GM12878 (cell line): ENCODE measurements at regions not wholly inside any gene's neighbourhood (a gene's known extent, or its start where the extent isn't known, plus 50 kb on each side); places are given as distances from the start of the nearest gene placed in this dataset.

ENCODE experiments used
- ATAC-seq: fragments of 200-7000 bp; cut with Tn5 transposase; 3 replicates; pipeline ENCODE4 v1.9.1; 2020; ENCODE audit warnings: mild to moderate bottlenecking, moderate library complexity
- BruUV-seq: library from RNA; stranded (reverse); fragments of 400-500 nt; replicated peaks from 2 replicates; lab custom pipeline; 2021; lab: Mats Ljungman, UMichigan
- CTCF ChIA-PET: fragments of 300-600 bp; sonication (Branson Sonifier 250); formaldehyde crosslinking; extraction: SDS; loops from one replicate; lab custom pipeline; 2021; ENCODE audit warnings: inconsistent platforms; lab: Yijun Ruan, JAX
- POLR2A ChIA-PET: fragments of 350-600 bp; formaldehyde crosslinking; extraction: SDS; loops from one replicate; lab custom pipeline; 2021; ENCODE audit warnings: inconsistent platforms; lab: Charles Lee
- RAD21 ChIA-PET: fragments of 300-600 bp; sonication (Branson Sonifier 250); formaldehyde crosslinking; loops from one replicate; lab custom pipeline; 2023; ENCODE audit warnings: antibody characterized with exemption; ENCODE audit not compliant: unreplicated experiment; lab: Charles Lee
- SMC1A ChIA-PET: fragments of 300-600 bp; sonication (Branson Sonifier 250); formaldehyde crosslinking; loops from one replicate; lab custom pipeline; 2023; ENCODE audit not compliant: unreplicated experiment, uncharacterized antibody; lab: Charles Lee
- DNase-seq: peaks from one replicate; pipeline ENCODE4 v3.0.0-alpha.2; 2011; ENCODE audit warnings: low read depth, low spot score
- FAIRE-seq: peaks from 3 replicates; lab custom pipeline; 2011; peaks lifted over from hg19 to GRCh38; lab: Jason Lieb, UNC
- H2AFZ ChIP-seq: 2 replicates; pipeline ENCODE4 v1.6.0; 2011; ENCODE audit warnings: low read depth, low read length, control low read depth; ENCODE audit not compliant: control insufficient read depth
- H3K27ac ChIP-seq: 2 replicates; pipeline ENCODE4 v1.5.1; 2011; ENCODE audit warnings: control low read depth; ENCODE audit not compliant: control insufficient read depth, insufficient read depth
- H3K27me3 ChIP-seq, 2 experiments: replicated peaks in 1 of 2; 2 replicates each; pipeline versions ENCODE4 v1.6.0 to v1.6.1; 2011; ENCODE audit warnings: low read length in 1 of 2; ENCODE audit not compliant: control insufficient read depth in 2 of 2, insufficient read depth in 2 of 2
- H3K36me3 ChIP-seq, 2 experiments: 2 replicates each; pipeline ENCODE4 v1.5.1; 2011; ENCODE audit warnings: low read length in 1 of 2; ENCODE audit not compliant: control insufficient read depth in 2 of 2, insufficient read depth in 2 of 2
- H3K4me1 ChIP-seq: 2 replicates; pipeline ENCODE4 v1.6.1; 2011; ENCODE audit warnings: mild to moderate bottlenecking, low read length, moderate library complexity, mixed read lengths; ENCODE audit not compliant: control insufficient read depth, insufficient read depth
- H3K4me2 ChIP-seq: 2 replicates; pipeline ENCODE4 v1.6.0; 2011; ENCODE audit warnings: control low read depth; ENCODE audit not compliant: control insufficient read depth, insufficient read depth
- H3K4me3 ChIP-seq: fragments of 200-600 bp; sonication (generic); 2 replicates; pipeline ENCODE4 v1.5.1; 2016
- H3K79me2 ChIP-seq: 2 replicates; pipeline ENCODE4 v1.6.0; 2011; ENCODE audit warnings: low read length; ENCODE audit not compliant: control insufficient read depth, insufficient read depth
- H3K9ac ChIP-seq: 2 replicates; pipeline ENCODE4 v1.8.0; 2011; ENCODE audit warnings: low read length, control low read depth, mixed read lengths; ENCODE audit not compliant: control insufficient read depth, insufficient read depth
- H3K9me3 ChIP-seq: replicated peaks from 3 replicates; pipeline ENCODE4 v1.5.1; 2011; ENCODE audit warnings: mild to moderate bottlenecking, low read length; ENCODE audit not compliant: control insufficient read depth, insufficient read depth
- H4K20me1 ChIP-seq: 2 replicates; pipeline ENCODE4 v1.6.0; 2011; ENCODE audit not compliant: control insufficient read depth, insufficient read depth
- BACH1 ChIP-seq: fragments of 450-650 bp; IDR thresholded peaks from 2 replicates; pipeline ENCODE4 v1.6.1; 2017; ENCODE audit warnings: mild to moderate bottlenecking, borderline replicate concordance
- BCL11A ChIP-seq: IDR thresholded peaks from 2 replicates; pipeline ENCODE4 v1.6.1; 2011; ENCODE audit warnings: low read depth, low read length
- BHLHE40 ChIP-seq, 2 experiments: fragments of 450-650 bp in 1 of 2; IDR thresholded peaks; 2 replicates each; pipeline ENCODE4 v1.6.1; 2011 to 2017; ENCODE audit warnings: low read depth in 2 of 2, borderline replicate concordance in 1 of 2, improper control_type of control experiment in 1 of 2, low read length in 1 of 2, mild to moderate bottlenecking in 1 of 2
- CEBPB ChIP-seq, 2 experiments: fragments of 150-350 bp in 1 of 2; IDR thresholded peaks; 2 replicates each; pipeline ENCODE4 v1.6.1; 2012 to 2014; ENCODE audit warnings: low read depth in 2 of 2, low read length in 2 of 2, borderline replicate concordance in 1 of 2, inconsistent platforms in 1 of 2
- CHD2 ChIP-seq: IDR thresholded peaks from 2 replicates; pipeline ENCODE4 v1.6.1; 2011; ENCODE audit warnings: low read depth, low read length, improper control_type of control experiment, borderline replicate concordance
- EP300 ChIP-seq, 2 experiments: fragments of 150-350 bp in 1 of 2; IDR thresholded peaks; 2 replicates each; pipeline ENCODE4 v1.6.1; 2011 to 2012; ENCODE audit warnings: low read depth in 2 of 2, low read length in 2 of 2, borderline replicate concordance in 1 of 2, improper control_type of control experiment in 1 of 2, inconsistent platforms in 1 of 2; ENCODE audit not compliant: control insufficient read depth in 1 of 2
- FOXM1 ChIP-seq: IDR thresholded peaks from 2 replicates; pipeline ENCODE4 v1.6.1; 2012; ENCODE audit warnings: low read depth, mild to moderate bottlenecking, inconsistent platforms, low read length, moderate library complexity
- KAT2A ChIP-seq: conservative IDR thresholded peaks from 2 replicates; pipeline ENCODE4 v1.6.1; 2011; ENCODE audit warnings: low read depth, low read length; ENCODE audit not compliant: control insufficient read depth
- MYC ChIP-seq: IDR thresholded peaks from 2 replicates; pipeline ENCODE4 v1.6.1; 2011; ENCODE audit warnings: mild to moderate bottlenecking, low read length, moderate library complexity, inconsistent platforms; ENCODE audit not compliant: insufficient read depth, insufficient replicate concordance, insufficient read length, severe bottlenecking
- PML ChIP-seq: IDR thresholded peaks from 2 replicates; pipeline ENCODE4 v1.6.1; 2012; ENCODE audit warnings: low read length, inconsistent platforms
- RB1 ChIP-seq: fragments of 450-650 bp; formaldehyde crosslinking; IDR thresholded peaks from 2 replicates; pipeline ENCODE4 v1.6.1; 2017; ENCODE audit warnings: mild to moderate bottlenecking, borderline replicate concordance
- RCOR1 ChIP-seq: conservative IDR thresholded peaks from 2 replicates; pipeline ENCODE4 v1.6.1; 2012; ENCODE audit warnings: low read depth, low read length, improper control_type of control experiment
- TCF3 ChIP-seq: IDR thresholded peaks from 2 replicates; pipeline ENCODE4 v1.6.1; 2012; ENCODE audit warnings: low read depth, mild to moderate bottlenecking, low read length, borderline replicate concordance; ENCODE audit not compliant: insufficient read depth
- WRNIP1 ChIP-seq: IDR thresholded peaks from 2 replicates; pipeline ENCODE4 v1.6.1; 2011; ENCODE audit warnings: low read depth, low read length, improper control_type of control experiment, borderline replicate concordance
- ZNF207 ChIP-seq: fragments of 450-650 bp; IDR thresholded peaks from 2 replicates; pipeline ENCODE4 v1.6.1; 2014; ENCODE audit warnings: antibody characterized with exemption, mild to moderate bottlenecking, borderline replicate concordance
- ZNF24 ChIP-seq: fragments of 450-650 bp; IDR thresholded peaks from 2 replicates; pipeline ENCODE4 v1.6.1; 2017; ENCODE audit warnings: antibody characterized with exemption, mild to moderate bottlenecking
- WGBS: methylation state at CpG from one replicate; pipeline ENCODE4 v1.1.6; 2016; ENCODE audit warnings: low lambda C conversion rate; ENCODE audit not compliant: insufficient replicate concordance, insufficient coverage; ENCODE audit errors: missing lambda C conversion rate; 5-methylcytosine and 5-hydroxymethylcytosine counted together
- in situ Hi-C: fragments of 300-500 bp; cut with MboI; formaldehyde crosslinking; loops from 9 replicates; pipeline ENCODE4 v1.14.3; 2018; ENCODE audit warnings: mixed read lengths
- intact Hi-C: fragments of 100-400 bp; cut with micrococcal nuclease; formaldehyde crosslinking; loops from one replicate; pipeline ENCODE4 v1.14.2; 2022; ENCODE audit not compliant: unreplicated experiment
- TF ChIP-seq, protein P1 (sequence below): IDR thresholded peaks from 2 replicates; pipeline ENCODE4 v1.6.1; 2012; ENCODE audit warnings: low read length, inconsistent platforms
- TF ChIP-seq, protein P2 (sequence below): fragments of 450-650 bp; IDR thresholded peaks from 2 replicates; pipeline ENCODE4 v1.6.1; 2016; ENCODE audit warnings: mild to moderate bottlenecking
- TF ChIP-seq, protein P3 (sequence below): fragments of 150-350 bp; IDR thresholded peaks from 2 replicates; pipeline ENCODE4 v1.6.1; 2014; ENCODE audit warnings: mild to moderate bottlenecking, low read depth, low read length
- TF ChIP-seq, protein P4 (sequence below): fragments of 450-650 bp; IDR thresholded peaks from 2 replicates; pipeline ENCODE4 v1.6.1; 2014; ENCODE audit warnings: mild to moderate bottlenecking

DNA sequence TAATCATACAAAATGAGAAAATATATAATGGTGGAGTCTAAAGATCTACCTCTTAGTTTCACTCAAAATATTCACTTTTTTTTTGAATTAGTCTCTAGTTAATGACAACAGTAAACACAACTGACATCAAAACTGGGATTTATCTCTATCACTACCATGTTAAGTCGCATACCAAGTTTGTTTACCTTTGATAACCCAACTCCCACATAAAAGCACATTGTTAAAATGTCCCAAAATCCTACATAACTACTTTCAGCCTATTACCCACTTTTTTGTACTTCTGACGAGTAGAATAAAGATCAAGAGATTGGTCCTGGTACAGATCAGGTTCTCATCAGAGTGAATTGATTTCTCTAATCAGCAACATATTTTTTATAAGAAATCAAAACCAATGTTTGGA lies 518.5 kb downstream of the EPHA3 start:
- Histone ChIP-seq H3K9ac (no peak overlapping the region), H3K36me3 (no peaks in the 10 kb centered on the region), H2AFZ (no peak overlapping the region), H3K79me2 (no peaks in the 10 kb centered on the region), H3K9me3 (no peaks in the 10 kb centered on the region), H3K27me3 (no peaks in the 10 kb centered on the region), H4K20me1 (no peaks in the 10 kb centered on the region), H3K4me1 (no peaks in the 10 kb centered on the region), H3K4me3 (no peak overlapping the region), H3K27ac (no peak overlapping the region), H3K4me2 (no peak overlapping the region)
- no peak for DNase-seq
- no peak for FAIRE-seq
- POLR2A ChIA-PET: no interaction called here
- in situ Hi-C loops: no loop called here
- RAD21 ChIA-PET: no interaction called here
- BruUV-seq: no TSS peak
- TF ChIP-seq RB1 (no peak), BCL11A (no peak), CHD2 (no peak), EP300 (IDR thresholded peaks at IDR 0.05; ENCODE audit: borderline replicate concordance in 1 of 2, control insufficient read depth in 1 of 2, low read depth in 2 of 2, low read length in 2 of 2) (no peak), TCF3 (no peak), ZNF24 (no peak), ZNF207 (no peak), WRNIP1 (no peak), BACH1 (no peak), RCOR1 (no peak), CEBPB (IDR thresholded peaks at IDR 0.05; ENCODE audit: borderline replicate concordance in 1 of 2, low read depth in 2 of 2, low read length in 2 of 2) (no peak), KAT2A (no peak), PML (no peak), BHLHE40 (IDR thresholded peaks at IDR 0.05; ENCODE audit: borderline replicate concordance in 1 of 2, low read depth in 2 of 2, low read length in 1 of 2) (no peak), FOXM1 (no peak), MYC (no peak)
- TF ChIP-seq, protein P1, sequence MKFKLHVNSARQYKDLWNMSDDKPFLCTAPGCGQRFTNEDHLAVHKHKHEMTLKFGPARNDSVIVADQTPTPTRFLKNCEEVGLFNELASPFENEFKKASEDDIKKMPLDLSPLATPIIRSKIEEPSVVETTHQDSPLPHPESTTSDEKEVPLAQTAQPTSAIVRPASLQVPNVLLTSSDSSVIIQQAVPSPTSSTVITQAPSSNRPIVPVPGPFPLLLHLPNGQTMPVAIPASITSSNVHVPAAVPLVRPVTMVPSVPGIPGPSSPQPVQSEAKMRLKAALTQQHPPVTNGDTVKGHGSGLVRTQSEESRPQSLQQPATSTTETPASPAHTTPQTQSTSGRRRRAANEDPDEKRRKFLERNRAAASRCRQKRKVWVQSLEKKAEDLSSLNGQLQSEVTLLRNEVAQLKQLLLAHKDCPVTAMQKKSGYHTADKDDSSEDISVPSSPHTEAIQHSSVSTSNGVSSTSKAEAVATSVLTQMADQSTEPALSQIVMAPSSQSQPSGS: no peak
- TF ChIP-seq, protein P2, sequence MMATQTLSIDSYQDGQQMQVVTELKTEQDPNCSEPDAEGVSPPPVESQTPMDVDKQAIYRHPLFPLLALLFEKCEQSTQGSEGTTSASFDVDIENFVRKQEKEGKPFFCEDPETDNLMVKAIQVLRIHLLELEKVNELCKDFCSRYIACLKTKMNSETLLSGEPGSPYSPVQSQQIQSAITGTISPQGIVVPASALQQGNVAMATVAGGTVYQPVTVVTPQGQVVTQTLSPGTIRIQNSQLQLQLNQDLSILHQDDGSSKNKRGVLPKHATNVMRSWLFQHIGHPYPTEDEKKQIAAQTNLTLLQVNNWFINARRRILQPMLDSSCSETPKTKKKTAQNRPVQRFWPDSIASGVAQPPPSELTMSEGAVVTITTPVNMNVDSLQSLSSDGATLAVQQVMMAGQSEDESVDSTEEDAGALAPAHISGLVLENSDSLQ: no peak
- TF ChIP-seq, protein P3, sequence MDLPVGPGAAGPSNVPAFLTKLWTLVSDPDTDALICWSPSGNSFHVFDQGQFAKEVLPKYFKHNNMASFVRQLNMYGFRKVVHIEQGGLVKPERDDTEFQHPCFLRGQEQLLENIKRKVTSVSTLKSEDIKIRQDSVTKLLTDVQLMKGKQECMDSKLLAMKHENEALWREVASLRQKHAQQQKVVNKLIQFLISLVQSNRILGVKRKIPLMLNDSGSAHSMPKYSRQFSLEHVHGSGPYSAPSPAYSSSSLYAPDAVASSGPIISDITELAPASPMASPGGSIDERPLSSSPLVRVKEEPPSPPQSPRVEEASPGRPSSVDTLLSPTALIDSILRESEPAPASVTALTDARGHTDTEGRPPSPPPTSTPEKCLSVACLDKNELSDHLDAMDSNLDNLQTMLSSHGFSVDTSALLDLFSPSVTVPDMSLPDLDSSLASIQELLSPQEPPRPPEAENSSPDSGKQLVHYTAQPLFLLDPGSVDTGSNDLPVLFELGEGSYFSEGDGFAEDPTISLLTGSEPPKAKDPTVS: no peak
- TF ChIP-seq, protein P4, sequence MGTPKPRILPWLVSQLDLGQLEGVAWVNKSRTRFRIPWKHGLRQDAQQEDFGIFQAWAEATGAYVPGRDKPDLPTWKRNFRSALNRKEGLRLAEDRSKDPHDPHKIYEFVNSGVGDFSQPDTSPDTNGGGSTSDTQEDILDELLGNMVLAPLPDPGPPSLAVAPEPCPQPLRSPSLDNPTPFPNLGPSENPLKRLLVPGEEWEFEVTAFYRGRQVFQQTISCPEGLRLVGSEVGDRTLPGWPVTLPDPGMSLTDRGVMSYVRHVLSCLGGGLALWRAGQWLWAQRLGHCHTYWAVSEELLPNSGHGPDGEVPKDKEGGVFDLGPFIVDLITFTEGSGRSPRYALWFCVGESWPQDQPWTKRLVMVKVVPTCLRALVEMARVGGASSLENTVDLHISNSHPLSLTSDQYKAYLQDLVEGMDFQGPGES: no peak
- CTCF ChIA-PET: no interaction called here
- 16% methylated on average over 2 of the region's 2 CpGs for WGBS
- SMC1A ChIA-PET: interaction anchor here (1.7 kb wide), 1 partner anchor 29 kb away, joined by 3 read pairs; no protein-coding TSS in a partner anchor
- ATAC-seq: no peak
- intact Hi-C loops: no loop called here
